ENCODE measurements at regions not wholly inside any gene's neighbourhood (a gene's known extent, or its start where the extent isn't known, plus 50 kb on each side); places are given as distances from the start of the nearest gene placed in this dataset.

DNA sequence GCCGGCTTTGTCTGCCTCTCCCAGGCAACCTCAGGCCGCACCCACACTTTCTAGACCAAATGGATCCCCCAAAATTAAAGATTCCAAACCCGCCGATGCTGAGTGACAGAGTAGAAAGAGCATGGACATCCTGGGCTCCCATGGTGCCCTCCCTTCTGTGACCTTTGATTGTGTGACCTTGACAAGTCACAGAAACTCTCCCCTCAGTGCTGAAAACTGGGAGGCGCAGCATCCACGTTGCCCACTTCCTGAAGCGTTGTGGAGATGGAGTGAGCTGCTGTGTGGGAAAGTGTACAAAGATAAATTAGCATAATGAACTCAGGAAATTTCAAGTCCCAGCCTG is 74.4 kb upstream of the MFGE8 start:
- TF ChIP-seq, protein P1, sequence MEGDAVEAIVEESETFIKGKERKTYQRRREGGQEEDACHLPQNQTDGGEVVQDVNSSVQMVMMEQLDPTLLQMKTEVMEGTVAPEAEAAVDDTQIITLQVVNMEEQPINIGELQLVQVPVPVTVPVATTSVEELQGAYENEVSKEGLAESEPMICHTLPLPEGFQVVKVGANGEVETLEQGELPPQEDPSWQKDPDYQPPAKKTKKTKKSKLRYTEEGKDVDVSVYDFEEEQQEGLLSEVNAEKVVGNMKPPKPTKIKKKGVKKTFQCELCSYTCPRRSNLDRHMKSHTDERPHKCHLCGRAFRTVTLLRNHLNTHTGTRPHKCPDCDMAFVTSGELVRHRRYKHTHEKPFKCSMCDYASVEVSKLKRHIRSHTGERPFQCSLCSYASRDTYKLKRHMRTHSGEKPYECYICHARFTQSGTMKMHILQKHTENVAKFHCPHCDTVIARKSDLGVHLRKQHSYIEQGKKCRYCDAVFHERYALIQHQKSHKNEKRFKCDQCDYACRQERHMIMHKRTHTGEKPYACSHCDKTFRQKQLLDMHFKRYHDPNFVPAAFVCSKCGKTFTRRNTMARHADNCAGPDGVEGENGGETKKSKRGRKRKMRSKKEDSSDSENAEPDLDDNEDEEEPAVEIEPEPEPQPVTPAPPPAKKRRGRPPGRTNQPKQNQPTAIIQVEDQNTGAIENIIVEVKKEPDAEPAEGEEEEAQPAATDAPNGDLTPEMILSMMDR (IDR thresholded peaks at IDR 0.05; ENCODE audit: borderline replicate concordance, insufficient read depth, low read depth, low read length), result no peak
- no peak overlapping the region for H3K4me3 ChIP-seq (ENCODE audit: low read depth, low read length)

DNA sequence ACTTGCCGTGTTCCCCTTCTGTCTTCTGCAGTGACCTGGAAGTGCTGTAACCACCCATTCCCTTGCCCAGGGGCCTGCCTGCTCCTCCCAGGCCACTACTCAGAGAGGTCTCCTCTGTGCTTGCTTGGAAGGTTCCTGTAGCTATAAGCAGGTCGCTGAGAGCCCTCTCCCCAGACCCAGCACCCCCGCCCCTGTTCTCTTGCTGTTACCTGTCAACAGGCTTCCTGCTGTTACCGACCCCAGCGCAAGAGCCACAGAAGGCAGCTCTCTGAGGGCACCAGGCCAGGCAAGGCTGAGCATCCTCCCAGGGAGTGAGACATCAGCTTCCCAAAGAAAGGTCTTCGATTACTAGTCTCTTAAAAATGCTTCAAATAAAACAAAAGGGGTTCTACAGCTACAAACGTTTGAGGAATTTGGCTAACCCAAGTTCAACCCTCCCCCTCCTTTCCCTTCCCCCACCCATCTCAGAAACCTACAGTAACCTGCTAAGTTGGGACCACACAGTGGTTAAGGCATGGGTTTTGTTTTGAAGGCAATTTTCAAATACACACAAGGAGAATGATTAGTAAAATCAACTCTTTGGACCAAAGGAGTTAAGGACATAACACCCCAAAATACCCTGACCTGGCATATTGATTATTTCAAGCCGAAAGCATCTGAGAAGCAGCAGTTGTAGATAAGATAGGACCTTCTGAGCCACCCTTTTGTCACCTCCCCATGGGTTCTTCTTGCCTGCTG is 74.9 kb upstream of the MFGE8 start:
- H3K4me3 ChIP-seq (ENCODE audit: low read depth, low read length), result no peak overlapping the region
- TF ChIP-seq, protein P1 (IDR thresholded peaks at IDR 0.05; ENCODE audit: borderline replicate concordance, insufficient read depth, low read depth, low read length), result no peak

DNA sequence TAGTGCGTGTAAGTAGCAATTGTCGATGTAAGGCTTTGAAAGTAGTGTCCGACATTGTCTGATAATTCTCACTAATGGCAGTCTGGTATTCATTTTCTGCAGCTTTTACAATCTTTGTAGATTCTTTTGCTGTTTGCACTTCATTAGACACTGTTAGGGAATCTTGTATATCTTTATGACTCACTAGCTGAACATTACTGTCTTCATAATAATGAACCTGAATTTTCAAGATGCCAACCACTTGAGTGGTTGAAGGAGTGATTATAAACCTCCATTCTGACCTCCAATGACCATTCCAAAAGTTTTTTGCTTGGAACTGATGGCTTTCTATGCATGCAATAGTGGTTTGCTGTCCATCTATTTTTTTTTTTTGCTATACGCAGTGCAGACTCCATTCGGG is 76.4 kb upstream of the MFGE8 start:
- no peak overlapping the region for H3K4me3 ChIP-seq (ENCODE audit: low read depth, low read length)
- TF ChIP-seq, protein P1 (IDR thresholded peaks at IDR 0.05; ENCODE audit: borderline replicate concordance, insufficient read depth, low read depth, low read length), result no peak

DNA sequence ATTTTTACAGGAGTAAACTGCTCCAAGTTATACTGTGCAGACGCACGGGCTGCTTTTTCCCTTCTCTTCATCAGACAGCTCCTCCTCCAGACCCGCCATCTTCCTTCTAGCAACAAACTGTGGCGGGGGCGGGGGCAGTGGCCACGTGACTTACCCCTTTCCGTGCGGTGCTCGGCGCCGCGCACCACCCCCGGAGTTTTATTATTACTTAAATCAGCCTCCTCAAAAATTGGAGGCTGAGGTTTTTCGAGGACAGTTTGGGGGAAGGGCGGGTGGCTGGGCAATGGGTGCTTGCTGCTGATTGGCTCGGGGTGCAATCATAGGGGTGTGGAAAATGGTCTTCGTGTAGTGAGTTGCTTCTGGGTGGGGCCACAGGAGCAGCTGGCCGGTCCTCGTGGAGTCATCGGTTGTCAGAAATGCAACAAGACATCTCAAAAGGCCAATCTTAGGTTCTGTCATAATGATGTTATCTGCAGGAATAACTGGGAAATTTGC is 77.1 kb upstream of the MFGE8 start:
- H3K4me3 ChIP-seq (ENCODE audit: low read depth, low read length), result no peak overlapping the region
- TF ChIP-seq, protein P1 (IDR thresholded peaks at IDR 0.05; ENCODE audit: borderline replicate concordance, insufficient read depth, low read depth, low read length), result no peak

DNA sequence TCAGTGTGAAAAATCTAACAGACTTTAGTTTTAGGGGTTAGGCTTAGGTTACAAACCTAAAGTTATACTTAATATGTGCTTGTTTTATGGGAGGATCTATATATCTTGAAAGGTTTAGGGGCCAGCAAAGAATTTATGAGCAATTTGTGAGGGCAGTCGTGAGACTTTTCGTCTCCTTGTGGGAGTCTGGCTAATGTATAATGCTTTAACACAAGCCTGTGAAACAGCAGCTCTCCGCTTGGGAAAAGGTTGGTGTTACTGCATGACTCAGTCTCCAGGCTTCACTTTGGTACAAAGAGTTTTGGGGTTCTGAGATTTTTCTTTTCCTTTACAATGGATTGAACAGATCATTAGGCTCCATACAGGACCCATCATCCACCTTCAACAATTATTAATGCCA is 79.0 kb upstream of the MFGE8 start:
- no peak overlapping the region for H3K4me3 ChIP-seq (ENCODE audit: low read depth, low read length)
- TF ChIP-seq, protein P1 (IDR thresholded peaks at IDR 0.05; ENCODE audit: borderline replicate concordance, insufficient read depth, low read depth, low read length), result no peak

DNA sequence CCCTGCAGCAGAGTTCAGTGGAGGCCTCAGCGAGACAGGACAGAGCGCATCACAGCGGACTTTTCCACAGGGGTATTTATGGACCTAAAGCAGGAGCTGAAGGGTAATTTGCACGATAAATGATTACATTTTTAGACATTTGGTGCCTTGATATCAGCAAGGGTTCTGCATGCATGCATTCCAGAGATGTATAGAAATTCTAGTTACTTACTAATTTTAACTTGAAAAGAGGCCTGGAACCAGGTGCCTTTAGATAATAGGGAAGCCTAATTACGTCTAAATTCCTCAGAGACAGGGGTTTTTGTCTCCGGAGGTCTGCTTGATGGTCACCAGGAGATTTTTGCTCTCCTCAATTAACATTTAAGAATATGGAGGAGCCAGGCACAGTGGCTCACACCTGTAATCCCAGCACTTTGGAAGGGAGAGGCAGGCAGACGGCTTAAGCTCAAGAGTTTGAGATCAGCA is 79.8 kb upstream of the MFGE8 start:
- TF ChIP-seq, protein P1 (IDR thresholded peaks at IDR 0.05; ENCODE audit: borderline replicate concordance, insufficient read depth, low read depth, low read length), result no peak

DNA sequence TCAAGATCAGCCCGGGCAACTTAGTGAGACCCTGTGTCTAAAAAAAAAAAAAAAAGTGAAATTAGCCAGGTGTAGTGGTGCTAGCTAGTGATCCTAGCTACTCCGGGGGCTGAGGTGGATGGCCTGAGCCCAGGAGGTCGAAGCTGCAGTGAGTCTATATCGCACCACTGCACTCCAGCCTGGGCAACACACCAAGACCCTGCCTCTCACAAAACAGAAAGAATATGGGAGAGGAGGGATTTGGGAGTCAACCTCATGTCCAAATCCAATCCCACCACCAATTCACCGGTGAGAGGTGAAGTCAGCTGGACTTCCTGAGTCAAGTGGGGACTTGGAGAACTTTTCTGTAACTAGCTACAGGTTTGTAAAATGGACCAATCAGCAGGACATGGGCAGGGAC is 80.5 kb upstream of the MFGE8 start:
- H3K4me3 ChIP-seq (ENCODE audit: low read depth, low read length), result no peak overlapping the region
- TF ChIP-seq, protein P1 (IDR thresholded peaks at IDR 0.05; ENCODE audit: borderline replicate concordance, insufficient read depth, low read depth, low read length), result no peak

More for the DNA sequence above, 79.8 kb upstream of the MFGE8 start:
- no peak overlapping the region for H3K4me3 ChIP-seq (ENCODE audit: low read depth, low read length)

Measured in GM12875 (cell line).